GM19438 (cell line): ENCODE measurements at regions not wholly inside any gene's neighbourhood (a gene's known extent, or its start where the extent isn't known, plus 50 kb on each side); places are given as distances from the start of the nearest gene placed in this dataset.

Experiments
- ATAC-seq: cut with Tn5 transposase; IDR thresholded peaks from one replicate; pipeline ENCODE4 v1.9.1; 2021; ENCODE audit warnings: low read depth; ENCODE audit not compliant: unreplicated experiment

- no peak for ATAC-seq
These were observed 411.0 kb downstream of the LRIG3 start for GRCh38 chr12:58509116-58509885.

- no peak for ATAC-seq
These were observed 406.9 kb downstream of the LRIG3 start for GRCh38 chr12:58513301-58513834.

GRCh38 chr12:58513852-58514251, 406.5 kb downstream of the LRIG3 start:
- ATAC-seq, result no peak

- ATAC-seq, result no peak
These were observed 400.5 kb downstream of the LRIG3 start for GRCh38 chr12:58519839-58520238.

GRCh38 chr12:58521152-58521551, 399.2 kb downstream of the LRIG3 start:
- no peak for ATAC-seq

- no peak for ATAC-seq
These were observed 398.5 kb downstream of the LRIG3 start for GRCh38 chr12:58521796-58522195.

GRCh38 chr12:58523360-58523759, 396.9 kb downstream of the LRIG3 start:
- ATAC-seq, result no peak

- ATAC-seq, result no peak
These were observed 392.0 kb downstream of the LRIG3 start for GRCh38 chr12:58528271-58528670.

- ATAC-seq, result no peak
These were observed 391.1 kb downstream of the LRIG3 start for GRCh38 chr12:58529114-58529665.

- ATAC-seq, result no peak
These were observed 390.2 kb downstream of the LRIG3 start for GRCh38 chr12:58529897-58530741.

GRCh38 chr12:58530742-58531062, 389.6 kb downstream of the LRIG3 start:
- ATAC-seq, result no peak

GRCh38 chr12:58532855-58533608, 387.3 kb downstream of the LRIG3 start:
- no peak for ATAC-seq

GRCh38 chr12:58533652-58534051, 386.7 kb downstream of the LRIG3 start:
- ATAC-seq, result no peak

GRCh38 chr12:58537278-58537677, 383.0 kb downstream of the LRIG3 start:
- ATAC-seq, result no peak

- ATAC-seq, result no peak
These were observed 381.0 kb downstream of the LRIG3 start for GRCh38 chr12:58539295-58539694.

- ATAC-seq, result no peak
These were observed 379.6 kb downstream of the LRIG3 start for GRCh38 chr12:58540480-58541299.

- ATAC-seq, result no peak
These were observed 379.0 kb downstream of the LRIG3 start for GRCh38 chr12:58541300-58541690.

GRCh38 chr12:58544281-58544680, 376.0 kb downstream of the LRIG3 start:
- no peak for ATAC-seq

- ATAC-seq, result no peak
These were observed 373.1 kb downstream of the LRIG3 start for GRCh38 chr12:58547217-58547616.

GRCh38 chr12:58548801-58549200, 371.5 kb downstream of the LRIG3 start:
- no peak for ATAC-seq
